Activated CD4-positive, alpha-beta T cell treated with anti-CD3 and anti-CD28 coated beads for 36 hours (primary cell): ENCODE measurements at regions not wholly inside any gene's neighbourhood (a gene's known extent, or its start where the extent isn't known, plus 50 kb on each side); places are given as distances from the start of the nearest gene placed in this dataset.

ENCODE experiments used
- ATAC-seq: fragments of 200-7000 bp; cut with Tn5 transposase; one replicate; pipeline ENCODE4 v1.10.0; 2021; ENCODE audit warnings: mild to moderate bottlenecking, moderate library complexity
- CTCF ChIA-PET: fragments of 350-600 bp; sonication (Branson Sonifier 250); formaldehyde crosslinking; loops from one replicate; lab custom pipeline; 2021; ENCODE audit warnings: antibody characterized with exemption; lab: Charles Lee
- POLR2A ChIA-PET: fragments of 350-600 bp; sonication (Branson Sonifier 250); formaldehyde crosslinking; loops from one replicate; lab custom pipeline; 2021; ENCODE audit warnings: antibody characterized with exemption, inconsistent platforms; lab: Charles Lee
- DNase-seq: peaks from one replicate; pipeline ENCODE4 v3.0.0-alpha.2; 2020
- H3K27ac Mint-ChIP-seq: one replicate; pipeline ENCODE4 v1.8.0; 2021; ENCODE audit warnings: mixed read lengths
- H3K27me3 Mint-ChIP-seq: one replicate; pipeline ENCODE4 v1.8.0; 2021; ENCODE audit warnings: mixed read lengths
- H3K36me3 Mint-ChIP-seq: one replicate; pipeline ENCODE4 v1.8.0; 2021; ENCODE audit warnings: low read depth, mixed read lengths
- H3K4me1 Mint-ChIP-seq: one replicate; pipeline ENCODE4 v1.8.0; 2021; ENCODE audit warnings: mixed read lengths
- H3K4me3 Mint-ChIP-seq: one replicate; pipeline ENCODE4 v1.8.0; 2021; ENCODE audit warnings: mild to moderate bottlenecking, moderate library complexity, mixed read lengths
- H3K9me3 Mint-ChIP-seq: one replicate; pipeline ENCODE4 v1.8.0; 2021; ENCODE audit warnings: low read depth, mixed read lengths
- intact Hi-C, 2 experiments: fragments of 100-400 bp; cut with DNase I in 1 of 2; cut with micrococcal nuclease in 1 of 2; formaldehyde crosslinking; loops; one replicate each; pipeline versions ENCODE4 v1.14.2 to v1.15.1; 2022 to 2024; cut with DNase I, micrococcal nuclease

- Mint-ChIP-seq H3K27ac (no peak overlapping the region), H3K27me3 (no peaks in the 10 kb centered on the region), H3K4me1 (no peaks in the 10 kb centered on the region), H3K9me3 (no peaks in the 10 kb centered on the region), H3K36me3 (no peaks in the 10 kb centered on the region), H3K4me3 (no peak overlapping the region)
- CTCF ChIA-PET: interaction anchor here (0.8 kb wide), 1 partner anchor 13 kb away, joined by 3 read pairs; no protein-coding TSS in a partner anchor
- ATAC-seq (no peak), DNase-seq (no peak)
- intact Hi-C loops: no loop called here
- POLR2A ChIA-PET: no interaction called here
Measured at GRCh38 chr2:19232312-19232711, 126.1 kb downstream of the OSR1 start.

- ChIA-PET POLR2A (no interaction called here), CTCF (no interaction called here)
- no peak for DNase-seq
- intact Hi-C loops: no loop called here
- Mint-ChIP-seq H3K36me3 (no peaks in the 10 kb centered on the region), H3K4me3 (no peak overlapping the region), H3K27ac (no peak overlapping the region), H3K4me1 (no peaks in the 10 kb centered on the region), H3K27me3 (no peaks in the 10 kb centered on the region), H3K9me3 (no peaks in the 10 kb centered on the region)
- no peak for ATAC-seq
Measured at GRCh38 chr2:19231625-19232024, 126.8 kb downstream of the OSR1 start.

GRCh38 chr2:19230626-19231025 lies 127.8 kb downstream of the OSR1 start:
- Mint-ChIP-seq H3K27ac (no peak overlapping the region), H3K9me3 (no peaks in the 10 kb centered on the region), H3K4me3 (no peak overlapping the region), H3K27me3 (no peaks in the 10 kb centered on the region), H3K36me3 (no peaks in the 10 kb centered on the region), H3K4me1 (no peaks in the 10 kb centered on the region)
- no peak for DNase-seq
- ATAC-seq: no peak
- intact Hi-C loops: no loop called here
- CTCF ChIA-PET: no interaction called here
- POLR2A ChIA-PET: interaction anchor here (0.6 kb wide), 1 partner anchor 942 kb away, joined by 6 read pairs; no protein-coding TSS in a partner anchor

GRCh38 chr2:19228715-19229114 lies 129.7 kb downstream of the OSR1 start:
- intact Hi-C loops: no loop called here

GRCh38 chr2:19228181-19228593 lies 130.2 kb downstream of the OSR1 start:
- H3K4me3 Mint-ChIP-seq: no peak overlapping the region
- H3K27me3 Mint-ChIP-seq: no peaks in the 10 kb centered on the region
- ChIA-PET CTCF (no interaction called here), POLR2A (no interaction called here)
- H3K36me3 Mint-ChIP-seq: no peaks in the 10 kb centered on the region
- intact Hi-C loops: no loop called here
- DNase-seq (no peak), ATAC-seq (no peak)
- H3K4me1 Mint-ChIP-seq: no peaks in the 10 kb centered on the region
- no peaks in the 10 kb centered on the region for H3K9me3 Mint-ChIP-seq
- no peak overlapping the region for H3K27ac Mint-ChIP-seq

More at GRCh38 chr2:19228715-19229114, 129.7 kb downstream of the OSR1 start:
- Mint-ChIP-seq H3K36me3 (no peaks in the 10 kb centered on the region), H3K27ac (no peak overlapping the region), H3K4me1 (no peaks in the 10 kb centered on the region), H3K9me3 (no peaks in the 10 kb centered on the region), H3K4me3 (no peak overlapping the region), H3K27me3 (no peaks in the 10 kb centered on the region)
- ChIA-PET POLR2A (no interaction called here), CTCF (interaction anchor here (0.6 kb wide), 1 partner anchor 19 kb away, joined by 3 read pairs; no protein-coding TSS in a partner anchor)
- DNase-seq: no peak
- no peak for ATAC-seq

- ChIA-PET POLR2A (no interaction called here), CTCF (no interaction called here)
- Mint-ChIP-seq H3K27ac (no peak overlapping the region), H3K9me3 (no peaks in the 10 kb centered on the region), H3K4me3 (no peak overlapping the region), H3K27me3 (no peaks in the 10 kb centered on the region), H3K4me1 (no peaks in the 10 kb centered on the region), H3K36me3 (no peaks in the 10 kb centered on the region)
- no peak for DNase-seq
- intact Hi-C loops: no loop called here
- ATAC-seq: no peak
Measured at GRCh38 chr2:19226871-19227270, 131.6 kb downstream of the OSR1 start.

GRCh38 chr2:19226386-19226785 lies 132.0 kb downstream of the OSR1 start:
- Mint-ChIP-seq H3K4me1 (no peaks in the 10 kb centered on the region), H3K4me3 (no peak overlapping the region), H3K27ac (no peak overlapping the region), H3K27me3 (no peaks in the 10 kb centered on the region), H3K9me3 (no peaks in the 10 kb centered on the region), H3K36me3 (no peaks in the 10 kb centered on the region)
- intact Hi-C loops: no loop called here
- no peak for DNase-seq
- ChIA-PET POLR2A (no interaction called here), CTCF (no interaction called here)
- ATAC-seq: no peak

GRCh38 chr2:19225931-19226330 lies 132.5 kb downstream of the OSR1 start:
- ChIA-PET CTCF (no interaction called here), POLR2A (no interaction called here)
- Mint-ChIP-seq H3K4me1 (no peaks in the 10 kb centered on the region), H3K9me3 (no peaks in the 10 kb centered on the region), H3K4me3 (no peak overlapping the region), H3K27ac (no peak overlapping the region), H3K27me3 (no peaks in the 10 kb centered on the region), H3K36me3 (no peaks in the 10 kb centered on the region)
- intact Hi-C loops: no loop called here
- DNase-seq: no peak
- no peak for ATAC-seq

GRCh38 chr2:19225126-19225525 lies 133.3 kb downstream of the OSR1 start:
- Mint-ChIP-seq H3K4me1 (no peaks in the 10 kb centered on the region), H3K27me3 (no peaks in the 10 kb centered on the region), H3K27ac (no peak overlapping the region), H3K36me3 (no peaks in the 10 kb centered on the region), H3K4me3 (no peak overlapping the region), H3K9me3 (no peaks in the 10 kb centered on the region)
- ATAC-seq (no peak), DNase-seq (no peak)
- POLR2A ChIA-PET: no interaction called here
- CTCF ChIA-PET: no interaction called here
- intact Hi-C loops: no loop called here

- CTCF ChIA-PET: no interaction called here
- Mint-ChIP-seq H3K27ac (no peak overlapping the region), H3K36me3 (no peaks in the 10 kb centered on the region)
Measured at GRCh38 chr2:19224486-19224885, 133.9 kb downstream of the OSR1 start.

GRCh38 chr2:19224011-19224410 lies 134.4 kb downstream of the OSR1 start:
- Mint-ChIP-seq H3K36me3 (no peaks in the 10 kb centered on the region), H3K4me3 (no peak overlapping the region), H3K9me3 (no peaks in the 10 kb centered on the region), H3K4me1 (no peaks in the 10 kb centered on the region), H3K27me3 (no peaks in the 10 kb centered on the region), H3K27ac (no peak overlapping the region)
- no peak for ATAC-seq
- POLR2A ChIA-PET: no interaction called here
- CTCF ChIA-PET: no interaction called here
- DNase-seq: no peak
- intact Hi-C loops: no loop called here

More at GRCh38 chr2:19224486-19224885, 133.9 kb downstream of the OSR1 start:
- no peaks in the 10 kb centered on the region for H3K4me1 Mint-ChIP-seq
- intact Hi-C loops: no loop called here
- POLR2A ChIA-PET: no interaction called here
- no peak for DNase-seq
- no peak overlapping the region for H3K4me3 Mint-ChIP-seq
- no peak for ATAC-seq
- H3K27me3 Mint-ChIP-seq: no peaks in the 10 kb centered on the region
- no peaks in the 10 kb centered on the region for H3K9me3 Mint-ChIP-seq

GRCh38 chr2:19219060-19219459 lies 139.4 kb downstream of the OSR1 start:
- POLR2A ChIA-PET: no interaction called here
- intact Hi-C loops: no loop called here
- no peak for ATAC-seq

GRCh38 chr2:19218166-19218565 lies 140.3 kb downstream of the OSR1 start:
- no peaks in the 10 kb centered on the region for H3K36me3 Mint-ChIP-seq
- ChIA-PET POLR2A (no interaction called here), CTCF (no interaction called here)
- no peak overlapping the region for H3K4me3 Mint-ChIP-seq
- peaks cover 2% of the 10 kb centered on the region for H3K27me3 Mint-ChIP-seq
- ATAC-seq (no peak), DNase-seq (no peak)
- no peaks in the 10 kb centered on the region for H3K9me3 Mint-ChIP-seq
- intact Hi-C loops: no loop called here
- H3K4me1 Mint-ChIP-seq: peaks cover 5% of the 10 kb centered on the region
- no peak overlapping the region for H3K27ac Mint-ChIP-seq

More at GRCh38 chr2:19219060-19219459, 139.4 kb downstream of the OSR1 start:
- Mint-ChIP-seq H3K27me3 (peaks cover 2% of the 10 kb centered on the region), H3K9me3 (no peaks in the 10 kb centered on the region), H3K36me3 (no peaks in the 10 kb centered on the region), H3K4me1 (peaks cover 5% of the 10 kb centered on the region), H3K27ac (no peak overlapping the region), H3K4me3 (no peak overlapping the region)
- DNase-seq: no peak
- CTCF ChIA-PET: no interaction called here
